NAMALWA (cell line): ENCODE measurements at regions not wholly inside any gene's neighbourhood (a gene's known extent, or its start where the extent isn't known, plus 50 kb on each side); places are given as distances from the start of the nearest gene placed in this dataset.
"Not testable (repeated sequence)": the region's sequence is repeated elsewhere in the genome, so short reads cannot be mapped to it uniquely, and the experiment has no call there.

ENCODE experiments used
- DNase-seq: peaks from one replicate; pipeline ENCODE4 v3.0.0-alpha.2; 2015; ENCODE audit warnings: low spot score

GRCh38 chr3:127071597-127072001 lies 88.7 kb downstream of the PLXNA1 start:
- no peak for DNase-seq

DNA sequence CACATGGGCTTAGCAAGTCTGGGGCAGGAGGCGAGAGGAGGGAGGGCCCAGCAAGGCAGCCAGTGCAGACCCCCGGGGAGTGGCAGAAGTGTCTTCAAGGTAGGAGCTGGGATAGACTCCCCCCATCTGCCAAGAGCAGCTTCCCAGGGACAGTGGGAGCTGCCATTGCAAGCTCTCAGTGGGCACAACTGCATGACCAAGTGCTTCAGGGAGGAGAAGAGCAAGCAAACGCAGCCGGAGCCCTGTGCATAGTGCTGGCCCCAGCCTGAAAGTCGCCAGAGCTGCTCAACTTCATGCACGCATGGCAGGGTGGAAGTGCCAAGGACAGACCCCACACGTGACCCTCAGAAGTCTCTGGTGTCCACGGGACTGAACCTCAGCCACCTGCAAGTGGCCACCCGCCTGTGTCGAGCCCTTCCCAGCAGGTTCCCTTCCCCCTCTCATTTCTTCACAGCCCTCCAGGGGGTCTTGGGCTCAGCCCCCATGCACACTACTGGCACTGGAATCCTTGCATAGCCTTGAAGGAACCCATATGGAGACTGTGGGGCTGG lies 89.4 kb downstream of the PLXNA1 start:
- no peak for DNase-seq

- no peak for DNase-seq
These were observed 90.3 kb downstream of the PLXNA1 start for GRCh38 chr3:127072971-127073783.

DNA sequence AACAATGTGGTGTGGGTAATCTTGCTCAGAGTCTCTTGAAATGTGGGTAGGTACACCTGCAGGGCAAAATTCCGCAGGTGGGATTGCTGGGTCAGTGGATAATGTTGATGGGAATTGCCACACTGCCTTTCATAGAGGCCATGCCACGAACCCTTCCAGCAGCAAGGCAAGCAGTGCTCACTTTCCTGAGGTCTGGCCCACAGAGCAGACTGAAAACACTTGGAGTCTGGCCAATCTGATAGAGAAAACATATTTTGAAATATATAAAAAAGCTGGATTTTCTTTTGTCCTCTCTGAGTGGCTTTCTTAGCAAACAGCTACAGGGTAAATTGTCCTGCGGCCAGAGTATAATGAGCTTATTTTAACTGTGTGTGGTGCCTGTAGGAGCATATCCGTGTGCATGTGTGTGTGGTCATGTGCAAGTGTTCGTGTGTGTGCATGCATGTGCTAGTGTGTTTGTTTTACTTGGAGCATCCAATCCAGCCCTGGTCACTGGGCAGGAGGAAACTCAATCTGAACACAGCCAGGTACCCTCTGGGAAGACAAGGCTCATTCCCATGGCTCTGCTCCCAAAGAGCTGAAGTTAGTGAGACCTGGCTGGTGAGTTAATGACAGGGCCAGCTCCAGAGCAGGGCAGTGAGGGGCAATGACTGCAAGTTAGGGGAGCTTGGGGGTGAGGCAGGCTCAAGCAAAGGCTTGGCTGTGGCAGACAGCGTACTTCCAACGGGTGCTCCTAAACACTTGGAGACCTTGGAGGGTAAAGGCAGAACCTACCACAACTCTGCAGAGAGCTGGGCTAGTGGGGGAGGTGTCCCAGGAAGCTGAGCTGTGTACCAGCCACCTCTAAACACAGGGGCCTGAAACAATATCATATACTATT lies 91.3 kb downstream of the PLXNA1 start:
- no peak for DNase-seq

GRCh38 chr3:127074900-127075360 lies 92.0 kb downstream of the PLXNA1 start:
- peak; percentile 85 for DNase-seq

- DNase-seq = not testable (repeated sequence)
These were observed 93.5 kb downstream of the PLXNA1 start for GRCh38 chr3:127076166-127076992.

- DNase-seq = no peak
These were observed 94.2 kb downstream of the PLXNA1 start for GRCh38 chr3:127077068-127077467.

- no peak for DNase-seq
These were observed 94.7 kb downstream of the PLXNA1 start for GRCh38 chr3:127077505-127078064.

GRCh38 chr3:127078626-127079025 lies 95.7 kb downstream of the PLXNA1 start:
- no peak for DNase-seq

DNA sequence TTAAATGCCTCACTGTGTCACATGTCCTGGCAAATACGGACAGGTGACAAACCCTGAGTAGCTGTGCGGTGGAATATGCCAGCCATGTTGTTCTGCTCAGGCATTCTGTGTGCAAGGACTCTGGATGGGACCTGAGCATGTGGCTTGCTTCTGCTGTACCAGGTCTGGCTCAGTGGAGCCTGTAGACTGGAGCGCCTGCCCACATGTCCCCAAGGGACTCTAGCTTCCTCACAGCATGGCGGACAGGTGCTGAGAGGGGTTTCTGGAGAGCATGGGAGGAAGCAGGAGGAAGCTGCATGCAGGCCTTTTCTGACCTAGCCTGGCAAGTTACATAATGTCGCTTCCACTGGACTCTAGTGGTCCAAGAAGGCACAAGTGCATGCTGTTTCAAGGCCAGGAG lies 96.3 kb downstream of the PLXNA1 start:
- peak; percentile 40 for DNase-seq

- no peak for DNase-seq
These were observed 98.2 kb downstream of the PLXNA1 start for GRCh38 chr3:127081001-127081720.

GRCh38 chr3:127082066-127082465 lies 99.2 kb downstream of the PLXNA1 start:
- no peak for DNase-seq

DNA sequence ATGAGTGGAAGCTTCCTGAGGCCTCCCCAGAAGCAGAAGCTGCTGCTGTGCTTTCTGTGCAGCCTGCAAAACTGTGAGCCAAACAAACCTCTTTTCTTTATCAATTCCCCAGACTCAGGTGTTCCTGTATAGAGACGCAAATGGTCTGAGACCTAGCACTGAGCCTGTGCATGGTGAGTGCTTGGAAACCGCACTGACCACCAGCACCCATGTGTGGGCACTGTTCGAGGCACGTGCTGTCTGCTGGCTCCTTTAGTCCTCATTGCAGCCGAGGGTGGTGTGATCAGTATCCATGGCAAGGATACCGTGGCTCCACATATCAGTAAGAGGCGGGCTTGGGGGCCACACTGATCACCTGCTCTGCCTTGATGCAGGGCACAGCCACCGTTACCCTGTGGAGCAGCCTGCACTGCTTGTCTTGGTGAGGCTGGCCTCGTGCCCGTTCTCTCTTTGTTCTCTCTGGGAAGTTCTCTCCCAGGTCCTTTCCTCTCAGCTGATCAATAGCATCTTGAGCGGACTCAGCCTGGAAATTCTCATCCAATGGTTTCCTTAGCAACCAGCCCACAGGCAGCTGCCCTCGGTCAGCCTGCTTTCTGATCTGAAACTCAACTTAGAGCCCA lies 101.0 kb downstream of the PLXNA1 start:
- DNase-seq = no peak

DNA sequence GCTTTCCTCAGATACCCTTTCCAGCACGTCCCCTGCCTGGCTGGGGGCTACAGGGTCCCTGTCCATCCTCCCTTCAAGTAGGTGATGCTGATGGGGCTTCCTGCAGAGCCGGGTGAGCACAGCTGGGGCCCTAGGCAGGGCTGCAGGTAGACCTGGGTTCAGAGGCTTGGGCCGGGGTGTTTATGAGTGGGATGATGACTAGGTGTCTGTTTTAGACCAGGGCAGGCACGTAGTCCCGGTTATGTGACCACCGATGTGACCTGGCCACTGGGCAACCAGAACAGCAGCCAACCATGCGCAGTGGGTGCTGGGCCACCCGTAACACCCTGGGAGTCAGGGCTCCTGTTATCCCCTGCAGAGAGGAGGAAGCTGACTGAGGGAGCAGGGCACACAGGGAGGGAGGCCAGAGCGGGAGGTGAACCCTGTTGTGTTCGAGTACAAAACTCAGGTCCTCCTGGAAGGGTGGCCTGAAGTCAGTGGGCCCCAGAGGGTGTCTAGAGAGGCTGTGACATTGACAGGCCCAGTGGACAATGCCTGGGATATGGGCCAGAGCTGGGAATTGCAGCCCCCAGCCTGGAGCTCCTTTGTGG lies 101.6 kb downstream of the PLXNA1 start:
- DNase-seq = no peak

GRCh38 chr3:127085576-127085975 lies 102.7 kb downstream of the PLXNA1 start:
- DNase-seq = no peak

DNA sequence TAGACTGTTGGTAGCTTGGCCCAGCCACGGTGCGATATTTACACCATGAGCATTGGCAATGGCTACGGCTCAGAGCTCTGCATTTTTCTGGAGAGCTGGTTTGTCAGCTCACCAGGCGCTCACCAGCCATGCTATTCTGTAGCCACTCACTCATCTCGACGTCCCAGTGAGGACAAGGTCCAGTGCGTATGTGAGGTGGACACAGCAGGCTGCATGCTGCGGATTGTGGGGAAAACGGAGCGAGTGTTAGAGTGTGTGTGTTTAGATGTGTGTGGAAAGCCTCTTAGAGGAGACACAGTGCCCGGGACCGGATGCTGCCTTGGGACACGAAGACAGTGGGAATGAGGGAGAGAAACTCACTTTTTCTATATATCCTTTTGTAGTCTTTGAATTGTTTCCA lies 103.7 kb downstream of the PLXNA1 start:
- not testable (repeated sequence) for DNase-seq

DNA sequence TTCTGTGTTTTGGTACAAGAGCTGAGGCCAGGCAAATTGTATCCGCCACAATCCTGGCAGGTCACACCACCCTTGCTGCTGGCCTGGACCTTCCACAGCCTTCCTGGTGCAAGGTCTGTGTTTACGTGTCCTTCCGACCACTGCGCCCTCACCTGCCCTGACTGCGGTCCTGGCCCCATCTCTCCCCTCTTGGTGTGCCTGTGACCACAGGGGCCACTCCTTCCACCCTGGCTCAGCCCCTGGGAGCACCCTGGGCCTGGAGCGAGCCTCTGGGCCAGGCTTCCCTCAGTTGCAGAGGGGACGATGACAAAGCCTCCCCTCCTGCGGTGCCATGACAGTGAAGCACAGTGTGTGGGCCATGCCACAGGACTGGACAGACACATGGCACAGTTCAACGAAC lies 104.5 kb downstream of the PLXNA1 start:
- no peak for DNase-seq

DNA sequence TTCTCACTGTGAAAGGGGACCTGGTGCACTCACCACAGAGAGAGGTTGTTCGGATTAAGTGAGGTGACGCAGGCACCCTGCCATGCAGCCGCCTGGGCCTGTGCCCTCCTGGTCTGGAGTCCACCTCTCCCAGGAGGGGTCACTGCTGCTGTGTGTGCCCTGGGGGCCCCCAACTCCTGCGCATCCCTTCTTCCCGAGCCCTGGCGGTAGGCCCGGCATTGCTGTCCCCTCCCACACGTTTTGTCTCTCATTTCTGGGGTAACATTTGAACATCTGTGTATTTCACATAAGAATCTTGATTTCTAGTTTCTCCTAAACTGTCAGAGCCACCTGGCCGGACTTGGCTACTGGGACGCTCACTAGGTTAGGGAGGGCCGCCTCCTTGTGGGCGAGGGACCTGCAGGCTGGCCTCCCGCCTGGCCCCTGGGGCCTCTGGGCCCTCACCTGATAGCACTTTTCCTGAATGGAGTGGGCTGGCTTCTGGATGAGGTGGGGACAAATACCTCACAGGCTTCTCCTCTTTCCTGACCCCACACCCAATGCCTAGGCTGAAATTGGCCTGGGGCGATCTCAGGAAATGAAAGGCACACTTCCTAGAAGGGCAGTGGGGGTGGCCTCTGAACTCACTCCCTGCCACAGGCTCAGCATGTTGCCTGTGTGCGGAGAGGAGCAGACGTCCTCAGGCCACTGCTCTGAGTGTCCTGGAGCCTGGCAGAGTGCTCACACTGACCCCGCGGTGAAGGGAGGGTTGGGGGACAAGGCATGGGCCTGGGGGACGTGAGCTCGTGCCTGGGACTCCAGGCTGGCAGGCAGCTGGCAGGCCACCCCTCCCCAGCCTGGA lies 104.2 kb upstream of the PRR23E start:
- DNase-seq = no peak
